ENCODE measurements at regions not wholly inside any gene's neighbourhood (a gene's known extent, or its start where the extent isn't known, plus 50 kb on each side); places are given as distances from the start of the nearest gene placed in this dataset.

- no TSS peak for BruUV-seq (replicated peaks)
- TF ChIP-seq HINFP (CRISPR knock-in tag; IDR thresholded peaks at IDR 0.05; ENCODE audit: low read depth), result no peak
- TF ChIP-seq ZNF841 (CRISPR knock-in tag; IDR thresholded peaks at IDR 0.05; ENCODE audit: borderline replicate concordance), result no peak
- no peak for TF ChIP-seq PATZ1 (CRISPR knock-in tag; IDR thresholded peaks at IDR 0.05)
- no peak for TF ChIP-seq ZNF510 (CRISPR knock-in tag; IDR thresholded peaks at IDR 0.05; ENCODE audit: low read depth)
- no peak for TF ChIP-seq ATM (IDR thresholded peaks at IDR 0.05; ENCODE audit: borderline replicate concordance)
- TF ChIP-seq KLF15 (CRISPR knock-in tag; IDR thresholded peaks at IDR 0.05; ENCODE audit: borderline replicate concordance), result no peak
- no peak for TF ChIP-seq DRAP1 (CRISPR knock-in tag; IDR thresholded peaks at IDR 0.05)
- TF ChIP-seq HES4 (CRISPR knock-in tag; IDR thresholded peaks at IDR 0.05; ENCODE audit: borderline replicate concordance), result no peak
- no peak for TF ChIP-seq CSRNP1 (CRISPR knock-in tag; IDR thresholded peaks at IDR 0.05)
- TF ChIP-seq ZNF280B (CRISPR knock-in tag; IDR thresholded peaks at IDR 0.05; ENCODE audit: borderline replicate concordance), result no peak
- no peak for TF ChIP-seq ZNF678 (CRISPR knock-in tag; IDR thresholded peaks at IDR 0.05)
- TF ChIP-seq ZNF569 (CRISPR knock-in tag; IDR thresholded peaks at IDR 0.05; ENCODE audit: borderline replicate concordance), result no peak
- Histone ChIP-seq H3K4me2 (ENCODE audit: low read depth, low read length) (no peak overlapping the region), H3K9me3 (ENCODE audit: low read length) (no peaks in the 10 kb centered on the region), H3K9ac (ENCODE audit: insufficient read depth, low read depth, low read length) (no peak overlapping the region), H3K36me3 (replicated peaks in 1 of 2; ENCODE audit: control insufficient read depth in 1 of 2, insufficient read depth in 2 of 2, low read length in 2 of 2) (no peaks in the 10 kb centered on the region), H3K27ac (ENCODE audit: extremely low read length, insufficient read depth, low read length) (no peak overlapping the region), H3K79me2 (ENCODE audit: insufficient read depth, low read length) (no peaks in the 10 kb centered on the region), H3K27me3 (ENCODE audit: control insufficient read depth in 1 of 2, insufficient read depth in 2 of 2, low read length in 2 of 2) (no peaks in the 10 kb centered on the region), H2AFZ (ENCODE audit: low read length) (no peak overlapping the region), H4K20me1 (ENCODE audit: insufficient read depth, low read length) (peaks cover 5% of the 10 kb centered on the region; the same call in 1 of the 2 replicates), H3K4me1 (ENCODE audit: insufficient read depth, low read length) (no peaks in the 10 kb centered on the region), H3K4me3 (replicated peaks in 1 of 3; ENCODE audit: insufficient read depth in 1 of 3, low read depth in 2 of 3, low read length in 3 of 3) (no peak overlapping the region)
- ChIA-PET CTCF (ENCODE audit: low intra/inter-chr PET ratio, low total read pairs) (no interaction called here), POLR2A (no interaction called here)
- 7% methylated on average over 3 of the region's 6 CpGs for WGBS (ENCODE audit: low lambda C conversion rate)
- FAIRE-seq (no peak), DNase-seq (ENCODE audit: low spot score) (no peak), ATAC-seq (0 out of 3 replicates have a peak, but pooled peaks have one; percentile 35)
- intact Hi-C loops (cut with micrococcal nuclease; ENCODE audit: unreplicated experiment), result no loop called here
- in situ Hi-C loops (cut with HindIII; ENCODE audit: extremely low pct_ligation_motif_present, low pct_unique_long_range_greater_than_20kb), result no loop called here
Measured at GRCh38 chr5:141740885-141741284, 58.9 kb upstream of the ARAP3 start.

Data from HepG2 (cell line).